H4 (cell line): ENCODE measurements at regions not wholly inside any gene's neighbourhood (a gene's known extent, or its start where the extent isn't known, plus 50 kb on each side); places are given as distances from the start of the nearest gene placed in this dataset.
A peak's percentile ranks its signal among the peaks of the same experiment; 100 is the strongest.
"Not testable (repeated sequence)": the region's sequence is repeated elsewhere in the genome, so short reads cannot be mapped to it uniquely, and the experiment has no call there.

Experiments
- DNase-seq: peaks from one replicate; pipeline ENCODE4 v3.0.0-alpha.2; 2015; ENCODE audit warnings: low spot score

- DNase-seq = no peak
These were observed 98.3 kb upstream of the FRMD1 start for GRCh38 chr6:168177103-168177891.

- DNase-seq = no peak
These were observed 92.8 kb upstream of the FRMD1 start for GRCh38 chr6:168171673-168172353.

- no peak for DNase-seq
These were observed 92.0 kb upstream of the FRMD1 start for GRCh38 chr6:168170841-168171601.

- DNase-seq = no peak
These were observed 90.6 kb upstream of the FRMD1 start for GRCh38 chr6:168169624-168170023.

DNA sequence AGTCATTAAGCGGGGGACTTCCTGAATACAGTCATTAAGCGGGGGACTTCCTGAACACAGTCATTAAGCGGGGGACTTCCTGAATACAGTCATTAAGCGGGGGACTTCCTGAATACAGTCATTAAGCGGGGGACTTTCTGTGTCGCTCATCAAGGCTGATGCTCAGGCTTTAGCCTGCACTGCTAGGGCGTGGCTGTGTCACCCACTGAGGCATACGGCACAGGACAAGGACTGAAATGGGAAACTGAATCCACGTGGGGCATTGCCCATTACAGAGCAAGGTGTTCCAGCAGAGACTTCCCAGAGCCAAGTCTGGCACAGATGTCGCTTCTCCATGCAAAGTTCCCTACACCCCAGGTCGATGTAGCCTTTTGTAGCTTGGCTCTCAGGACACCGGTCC, 89.9 kb upstream of the FRMD1 start:
- not testable (repeated sequence) for DNase-seq

DNA sequence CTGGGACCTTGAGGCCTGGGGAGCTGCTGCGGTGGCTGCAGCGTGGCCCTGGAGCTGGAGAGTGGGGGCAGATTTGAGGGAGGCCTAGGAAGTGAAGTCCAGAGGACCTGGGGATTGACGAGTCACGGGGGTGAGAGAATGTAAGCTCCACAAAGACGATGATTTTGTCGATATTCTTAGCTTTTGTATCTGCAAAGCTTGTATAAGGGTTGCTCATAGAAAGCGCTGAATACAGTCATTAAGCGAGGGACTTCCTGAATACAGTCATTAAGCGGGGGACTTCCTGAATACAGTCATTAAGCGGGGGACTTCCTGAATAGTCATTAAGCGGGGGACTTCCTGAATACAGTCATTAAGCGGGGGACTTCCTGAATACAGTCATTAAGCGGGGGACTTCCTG, 89.3 kb upstream of the FRMD1 start:
- not testable (repeated sequence) for DNase-seq

DNA sequence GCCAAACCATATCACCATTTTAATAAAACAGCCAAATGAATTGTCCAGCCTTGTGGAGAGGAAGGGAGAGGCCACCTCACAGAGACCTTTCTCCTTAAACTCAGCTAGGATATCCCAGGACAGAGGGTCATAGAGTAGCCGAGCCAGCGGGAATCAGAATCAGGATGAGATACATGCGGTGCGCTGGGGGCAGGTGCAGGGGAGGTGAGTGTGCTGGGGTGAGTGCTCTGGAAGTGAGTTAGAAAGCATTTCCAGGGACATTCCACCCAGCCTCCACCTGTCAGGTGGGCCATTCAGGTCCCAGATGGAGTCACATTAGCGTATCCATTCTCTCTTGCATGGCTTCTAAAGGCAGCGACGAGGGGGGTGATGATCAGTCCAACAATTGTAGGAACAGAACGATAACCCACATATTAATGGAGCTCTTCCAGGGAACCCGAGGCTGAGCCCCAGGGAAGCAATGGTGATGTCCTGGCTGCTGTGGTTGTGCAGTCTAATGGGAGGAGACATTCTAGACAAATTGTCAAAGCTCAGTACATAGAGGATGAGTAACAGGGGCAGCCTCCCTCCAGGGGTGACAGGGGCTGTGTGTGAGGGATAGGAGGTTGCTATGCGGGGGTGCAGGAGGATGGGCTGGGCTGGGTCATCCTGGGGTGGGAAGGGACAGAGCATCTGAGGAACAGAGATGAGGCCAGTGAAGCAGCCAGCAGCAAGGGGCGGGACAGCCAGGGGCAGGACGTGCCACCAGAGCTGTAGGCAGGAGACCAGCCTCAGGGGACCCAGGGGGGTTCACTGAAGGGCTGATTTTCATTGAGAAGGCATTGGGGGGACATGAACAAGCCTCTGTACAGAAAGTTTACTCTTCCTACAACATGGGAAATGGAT, 88.7 kb upstream of the FRMD1 start:
- no peak for DNase-seq

- DNase-seq = no peak
These were observed 87.6 kb upstream of the FRMD1 start for GRCh38 chr6:168166627-168167026.

GRCh38 chr6:168165891-168166290, 86.9 kb upstream of the FRMD1 start:
- no peak for DNase-seq

DNA sequence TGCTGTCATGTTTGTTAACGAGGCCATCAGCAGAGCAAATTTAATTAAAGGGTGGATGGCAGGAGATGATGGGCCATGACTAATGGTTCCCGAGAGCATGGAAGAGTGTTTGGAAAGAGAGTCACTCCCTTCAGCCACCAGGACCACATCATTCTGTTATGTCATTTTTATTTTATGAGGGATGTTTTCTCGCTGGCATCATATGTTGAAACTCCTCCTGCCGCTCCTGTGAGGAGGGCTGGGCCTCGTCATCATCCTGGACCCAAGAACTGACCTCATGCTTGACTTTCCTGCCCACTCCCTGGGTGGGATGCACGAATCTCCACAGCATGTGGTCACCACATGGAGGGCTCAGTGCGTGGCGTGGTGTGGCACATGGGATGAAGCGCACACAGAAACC, 86.4 kb upstream of the FRMD1 start:
- no peak for DNase-seq

DNA sequence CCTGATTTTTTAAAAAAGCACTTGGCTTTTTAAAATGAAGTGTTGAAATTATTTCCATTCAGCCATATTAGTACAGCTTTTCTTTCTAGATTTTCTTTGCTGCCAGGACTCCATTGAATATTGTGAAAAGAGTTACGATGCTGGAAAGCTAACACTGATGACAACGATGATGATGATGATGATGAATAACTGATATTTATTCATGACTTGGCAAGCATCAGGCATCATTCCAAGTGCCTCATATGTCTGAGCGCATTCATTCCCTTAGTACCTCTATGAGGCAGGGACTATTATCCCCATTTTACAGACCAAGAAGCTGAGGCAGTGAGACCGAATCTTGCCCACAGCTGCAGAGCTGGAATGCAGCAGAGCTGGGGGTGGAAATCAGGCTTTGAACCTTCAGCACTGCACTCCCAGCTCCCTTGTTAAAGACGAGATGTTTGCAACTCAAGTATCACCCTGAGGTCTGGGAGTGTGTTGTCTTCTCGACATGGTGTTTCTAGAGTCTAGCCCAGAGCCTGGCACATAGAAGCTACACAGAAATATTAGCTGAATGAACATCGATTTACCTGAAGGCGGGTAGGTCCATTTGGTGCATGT, 85.5 kb upstream of the FRMD1 start:
- no peak for DNase-seq

GRCh38 chr6:168163096-168163731, 84.2 kb upstream of the FRMD1 start:
- no peak for DNase-seq

DNA sequence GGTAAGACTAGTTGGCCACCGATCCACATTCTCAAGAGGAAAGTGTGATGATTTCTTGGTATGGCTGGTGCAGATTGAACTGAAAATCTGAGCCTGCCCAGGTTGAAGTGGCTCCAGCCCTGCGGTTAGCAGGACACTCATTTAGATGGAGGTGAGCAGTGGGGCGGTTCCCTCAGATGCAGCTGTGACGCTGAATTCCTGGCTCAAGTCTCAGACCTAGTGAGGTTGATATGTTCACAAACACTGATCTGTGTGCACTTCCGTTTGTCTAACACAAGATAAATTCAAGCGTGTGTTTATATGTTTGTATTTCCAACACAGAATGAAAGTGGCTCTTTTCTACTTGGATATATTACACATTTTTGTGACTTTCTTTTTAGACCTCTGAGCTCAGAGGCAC, 83.4 kb upstream of the FRMD1 start:
- DNase-seq = no peak

- DNase-seq = no peak
These were observed 82.3 kb upstream of the FRMD1 start for GRCh38 chr6:168161371-168161750.

DNA sequence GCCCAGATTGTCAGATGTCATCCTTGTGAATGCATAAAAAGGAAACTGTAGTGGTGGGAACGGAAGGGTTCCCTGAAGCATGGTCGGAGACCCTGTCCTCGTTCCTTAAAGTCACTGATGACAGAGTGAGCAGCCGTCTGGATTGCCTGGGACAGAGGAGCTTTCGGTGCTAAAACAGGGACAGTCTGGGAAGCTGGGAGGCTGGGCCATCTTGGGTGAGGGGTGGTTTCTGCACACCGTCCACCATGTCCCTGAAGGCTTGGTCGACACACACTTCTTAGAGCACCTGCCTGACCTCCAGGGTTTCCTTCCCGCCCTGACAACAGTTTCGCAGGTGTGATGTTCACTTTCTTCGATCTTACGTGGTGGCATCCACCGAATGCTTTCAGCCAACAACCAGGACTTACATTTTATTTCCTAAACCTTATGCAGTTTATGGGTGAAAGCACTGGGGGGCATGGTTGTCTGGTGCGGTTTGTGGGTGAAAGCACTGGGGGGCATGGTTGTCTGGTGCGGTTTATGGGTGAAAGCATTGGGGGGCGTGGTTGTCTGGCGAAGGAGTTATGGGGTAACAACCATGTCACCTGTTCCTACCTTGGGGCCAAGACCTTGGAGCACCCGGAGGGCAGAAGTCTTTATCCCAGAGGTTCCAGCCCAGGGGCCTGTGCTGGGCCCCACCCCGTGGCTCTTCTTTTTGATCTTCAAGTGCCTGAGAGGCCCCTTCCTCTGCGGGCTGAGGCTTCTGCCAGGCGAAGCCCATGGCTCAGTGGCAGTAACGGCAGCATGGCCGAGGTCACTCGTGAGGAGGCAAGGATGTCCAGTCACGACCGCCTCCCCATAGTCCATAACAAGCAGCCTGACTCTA, 81.7 kb upstream of the FRMD1 start:
- no peak for DNase-seq

- no peak for DNase-seq
These were observed 80.5 kb upstream of the FRMD1 start for GRCh38 chr6:168159506-168159905.

- DNase-seq = no peak
These were observed 80.0 kb upstream of the FRMD1 start for GRCh38 chr6:168158980-168159349.

GRCh38 chr6:168158213-168158979, 79.4 kb upstream of the FRMD1 start:
- peak; percentile 9 for DNase-seq
